B cell (primary cell): ENCODE measurements at regions not wholly inside any gene's neighbourhood (a gene's known extent, or its start where the extent isn't known, plus 50 kb on each side); places are given as distances from the start of the nearest gene placed in this dataset.

Experiments
- EZH2 ChIP-seq: IDR thresholded peaks from 2 replicates; pipeline ENCODE4 v1.6.1; 2012; ENCODE audit warnings: borderline replicate concordance, low read depth, mild to moderate bottlenecking, moderate library complexity, low read length; ENCODE audit not compliant: insufficient read depth, poor library complexity, severe bottlenecking
- TF ChIP-seq, protein P1 (sequence below): fragments of 200-600 bp; IDR thresholded peaks from one replicate; pipeline ENCODE4 v1.8.0; 2022; ENCODE audit warnings: antibody characterized with exemption, mild to moderate bottlenecking

DNA sequence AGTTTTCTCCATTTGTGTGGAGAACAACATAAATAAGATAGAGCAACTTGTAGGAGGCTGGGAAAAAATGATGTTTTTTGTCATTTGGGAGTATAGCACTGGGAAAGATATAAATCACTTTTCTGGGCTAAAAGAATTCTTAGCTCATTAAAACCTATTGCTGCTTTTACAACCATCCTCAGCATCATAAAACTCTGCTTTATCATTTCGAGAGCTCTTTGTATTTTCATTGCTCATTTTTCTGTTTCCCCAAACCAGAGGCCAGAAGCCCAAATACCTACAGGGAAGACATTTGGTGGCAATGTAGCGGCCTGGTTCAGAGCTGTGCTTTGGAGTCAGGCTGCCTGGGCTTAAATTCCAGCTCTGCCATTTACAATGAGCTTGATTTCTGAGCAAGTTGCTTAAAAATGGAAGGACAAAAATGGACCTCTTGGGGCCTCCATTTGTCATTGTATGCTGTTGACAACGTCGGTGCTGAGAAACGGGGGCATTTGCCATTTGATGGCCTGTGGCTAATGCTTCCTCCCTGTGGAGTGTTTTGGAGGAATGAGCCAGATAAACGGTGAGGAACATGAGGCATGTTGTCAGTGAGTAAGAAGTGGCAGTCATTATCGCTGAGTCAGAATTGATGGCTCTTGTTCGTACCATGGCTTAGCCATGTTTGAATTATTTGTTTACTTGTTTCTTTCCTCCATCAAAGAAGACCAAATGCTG lies 260.0 kb downstream of the EBLN2 start:
- TF ChIP-seq, protein P1, sequence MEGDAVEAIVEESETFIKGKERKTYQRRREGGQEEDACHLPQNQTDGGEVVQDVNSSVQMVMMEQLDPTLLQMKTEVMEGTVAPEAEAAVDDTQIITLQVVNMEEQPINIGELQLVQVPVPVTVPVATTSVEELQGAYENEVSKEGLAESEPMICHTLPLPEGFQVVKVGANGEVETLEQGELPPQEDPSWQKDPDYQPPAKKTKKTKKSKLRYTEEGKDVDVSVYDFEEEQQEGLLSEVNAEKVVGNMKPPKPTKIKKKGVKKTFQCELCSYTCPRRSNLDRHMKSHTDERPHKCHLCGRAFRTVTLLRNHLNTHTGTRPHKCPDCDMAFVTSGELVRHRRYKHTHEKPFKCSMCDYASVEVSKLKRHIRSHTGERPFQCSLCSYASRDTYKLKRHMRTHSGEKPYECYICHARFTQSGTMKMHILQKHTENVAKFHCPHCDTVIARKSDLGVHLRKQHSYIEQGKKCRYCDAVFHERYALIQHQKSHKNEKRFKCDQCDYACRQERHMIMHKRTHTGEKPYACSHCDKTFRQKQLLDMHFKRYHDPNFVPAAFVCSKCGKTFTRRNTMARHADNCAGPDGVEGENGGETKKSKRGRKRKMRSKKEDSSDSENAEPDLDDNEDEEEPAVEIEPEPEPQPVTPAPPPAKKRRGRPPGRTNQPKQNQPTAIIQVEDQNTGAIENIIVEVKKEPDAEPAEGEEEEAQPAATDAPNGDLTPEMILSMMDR: no peak
- TF ChIP-seq EZH2: no peak
